Renal cortex interstitium (tissue), 11 donors: ENCODE measurements at regions not wholly inside any gene's neighbourhood (a gene's known extent, or its start where the extent isn't known, plus 50 kb on each side); places are given as distances from the start of the nearest gene placed in this dataset.

ENCODE experiments used
- DNase-seq, 11 donors: peaks; one replicate each; pipeline ENCODE4 v3.0.0-alpha.2; 2013; ENCODE audit warnings: low read depth in 9 of 11, low spot score in 4 of 11; ENCODE audit errors: extremely low read depth in 1 of 11

- no peak for DNase-seq
Measured at GRCh38 chr4:73001885-73002284, 67.6 kb downstream of the COX18 start.

- DNase-seq: no peak
Measured at GRCh38 chr4:72997409-72997808, 72.1 kb downstream of the COX18 start.

- no peak for DNase-seq
Measured at GRCh38 chr4:72994670-72995069, 74.8 kb downstream of the COX18 start.

- DNase-seq: no peak
Measured at GRCh38 chr4:72993876-72994275, 75.6 kb downstream of the COX18 start.

- no peak for DNase-seq
Measured at GRCh38 chr4:72991873-72992272, 77.6 kb downstream of the COX18 start.

- DNase-seq: no peak
Measured at GRCh38 chr4:72987741-72988729, 81.5 kb downstream of the COX18 start.

GRCh38 chr4:72984351-72984750 lies 85.2 kb downstream of the COX18 start:
- DNase-seq: no peak

GRCh38 chr4:72983709-72984108 lies 85.8 kb downstream of the COX18 start:
- DNase-seq: no peak

- DNase-seq: no peak
Measured at GRCh38 chr4:72977936-72978485, 91.5 kb downstream of the COX18 start.

GRCh38 chr4:72975488-72975784 lies 94.1 kb downstream of the COX18 start:
- no peak for DNase-seq

GRCh38 chr4:72974694-72975487 lies 94.6 kb downstream of the COX18 start:
- peak in 2 of 11 donors; percentile 8 to 30 for DNase-seq

- DNase-seq: no peak
Measured at GRCh38 chr4:72971572-72971971, 97.9 kb downstream of the COX18 start.

- DNase-seq: no peak
Measured at GRCh38 chr4:72970756-72971155, 98.8 kb downstream of the COX18 start.

GRCh38 chr4:72969976-72970375 lies 99.5 kb downstream of the COX18 start:
- peak in 1 of 11 donors; percentile 5 for DNase-seq

- DNase-seq: no peak
Measured at GRCh38 chr4:72966652-72967051, 102.9 kb downstream of the COX18 start.

GRCh38 chr4:72959411-72959810 lies 110.1 kb downstream of the COX18 start:
- DNase-seq: no peak

GRCh38 chr4:72954811-72955210 lies 114.7 kb downstream of the COX18 start:
- DNase-seq: no peak

GRCh38 chr4:72953571-72953970 lies 115.9 kb downstream of the COX18 start:
- no peak for DNase-seq

- no peak for DNase-seq
Measured at GRCh38 chr4:72951628-72952027, 117.9 kb downstream of the COX18 start.

GRCh38 chr4:72951147-72951546 lies 118.4 kb downstream of the COX18 start:
- DNase-seq: no peak
